IMR-90 (cell line): ENCODE measurements at regions not wholly inside any gene's neighbourhood (a gene's known extent, or its start where the extent isn't known, plus 50 kb on each side); places are given as distances from the start of the nearest gene placed in this dataset.

Experiments
- ATAC-seq: fragments of 200-7000 bp; cut with Tn5 transposase; 2 replicates; pipeline ENCODE4 v1.9.1; 2020; ENCODE audit warnings: low read depth, mild to moderate bottlenecking, moderate library complexity
- BruUV-seq: library from RNA; stranded (reverse); fragments of 400-500 nt; replicated peaks from 2 replicates; lab custom pipeline; 2021; lab: Mats Ljungman, UMichigan
- CTCF ChIA-PET: fragments of 300-600 bp; formaldehyde crosslinking; extraction: SDS; loops from one replicate; lab custom pipeline; 2021; ENCODE audit warnings: antibody characterized with exemption; lab: Yijun Ruan, JAX
- POLR2A ChIA-PET: fragments of 300-600 bp; sonication (Branson Sonifier 250); formaldehyde crosslinking; loops from one replicate; lab custom pipeline; 2022; ENCODE audit warnings: antibody characterized with exemption; ENCODE audit not compliant: unreplicated experiment; lab: Charles Lee
- DNase-seq: peaks from one replicate; pipeline ENCODE4 v3.0.0; 2013
- H2AFZ ChIP-seq: replicated peaks from 2 replicates; pipeline ENCODE3; 2013; ENCODE audit warnings: low read length, mild to moderate bottlenecking; ENCODE audit not compliant: poor library complexity
- H2AK5ac ChIP-seq: 2 replicates; pipeline ENCODE4 v1.6.1; 2013; ENCODE audit warnings: low read depth, low read length, inconsistent platforms
- H2AK9ac ChIP-seq: replicated peaks from 2 replicates; pipeline ENCODE3; 2013; ENCODE audit warnings: mild to moderate bottlenecking, low read depth, low read length, moderate library complexity; ENCODE audit not compliant: poor library complexity
- H2BK120ac ChIP-seq: 2 replicates; pipeline ENCODE4 v1.6.1; 2013; ENCODE audit warnings: low read depth, low read length, inconsistent platforms
- H2BK15ac ChIP-seq: 3 replicates; pipeline ENCODE4 v1.6.1; 2013; ENCODE audit warnings: low read depth, low read length, inconsistent platforms
- H2BK20ac ChIP-seq: 2 replicates; pipeline ENCODE4 v1.6.1; 2013; ENCODE audit warnings: low read depth, mild to moderate bottlenecking, inconsistent platforms, low read length, moderate library complexity
- H2BK5ac ChIP-seq: 2 replicates; pipeline ENCODE4 v1.6.1; 2013; ENCODE audit warnings: mild to moderate bottlenecking, low read depth, low read length, inconsistent platforms; ENCODE audit not compliant: poor library complexity, severe bottlenecking
- H3K14ac ChIP-seq: replicated peaks from 2 replicates; pipeline ENCODE4 v1.6.1; 2013; ENCODE audit warnings: low read depth, low read length, inconsistent platforms
- H3K18ac ChIP-seq: 2 replicates; pipeline ENCODE4 v1.6.1; 2013; ENCODE audit warnings: low read depth, low read length, control low read depth
- H3K23ac ChIP-seq: 2 replicates; pipeline ENCODE4 v1.6.1; 2013; ENCODE audit warnings: low read depth, low read length, inconsistent platforms
- H3K27ac ChIP-seq: 2 replicates; pipeline ENCODE4 v1.5.1; 2013; ENCODE audit warnings: mild to moderate bottlenecking, control low read depth, low read length; ENCODE audit not compliant: insufficient read depth
- H3K27me3 ChIP-seq: 2 replicates; pipeline ENCODE4 v1.6.1; 2013; ENCODE audit warnings: low read length; ENCODE audit not compliant: control insufficient read depth, insufficient read depth
- H3K36me3 ChIP-seq: 2 replicates; pipeline ENCODE4 v1.6.1; 2013; ENCODE audit warnings: low read length, mixed read lengths; ENCODE audit not compliant: control insufficient read depth, insufficient read depth
- H3K4ac ChIP-seq: 2 replicates; pipeline ENCODE4 v1.6.1; 2013; ENCODE audit warnings: low read depth, low read length, inconsistent platforms
- H3K4me1 ChIP-seq: 2 replicates; pipeline ENCODE4 v1.6.1; 2013; ENCODE audit warnings: low read length, mixed read lengths; ENCODE audit not compliant: control insufficient read depth, insufficient read depth
- H3K4me2 ChIP-seq: 2 replicates; pipeline ENCODE4 v1.6.1; 2013; ENCODE audit warnings: low read depth, mild to moderate bottlenecking, control low read depth, low read length, moderate library complexity
- H3K4me3 ChIP-seq: 2 replicates; pipeline ENCODE4 v1.5.1; 2013; ENCODE audit warnings: low read depth, mild to moderate bottlenecking, control low read depth, low read length, moderate library complexity; ENCODE audit not compliant: insufficient read depth
- H3K56ac ChIP-seq: 2 replicates; pipeline ENCODE4 v1.6.1; 2013; ENCODE audit warnings: low read length, inconsistent platforms; ENCODE audit not compliant: insufficient read depth; ENCODE audit errors: extremely low read depth
- H3K79me1 ChIP-seq, 2 experiments: 2 replicates each; pipeline ENCODE4 v1.6.1; 2013; ENCODE audit warnings: low read length in 2 of 2, inconsistent platforms in 1 of 2, low read depth in 1 of 2
- H3K9ac ChIP-seq: 2 replicates; pipeline ENCODE4 v1.6.1; 2013; ENCODE audit warnings: low read depth, low read length, control low read depth
- H3K9me1 ChIP-seq: 2 replicates; pipeline ENCODE4 v1.6.1; 2013; ENCODE audit warnings: low read length, inconsistent platforms; ENCODE audit not compliant: insufficient read depth
- H3K9me3 ChIP-seq: 2 replicates; pipeline ENCODE4 v1.6.1; 2013; ENCODE audit warnings: low read length; ENCODE audit not compliant: control insufficient read depth, insufficient read depth
- H4K20me1 ChIP-seq: 2 replicates; pipeline ENCODE4 v1.6.1; 2013; ENCODE audit warnings: low read length, inconsistent platforms; ENCODE audit not compliant: insufficient read depth
- H4K5ac ChIP-seq: 2 replicates; pipeline ENCODE4 v1.6.1; 2013; ENCODE audit warnings: mild to moderate bottlenecking, low read depth, low read length, control low read depth
- H4K8ac ChIP-seq, 2 experiments: 2 replicates each; pipeline ENCODE4 v1.6.1; 2013; ENCODE audit warnings: low read depth in 2 of 2, low read length in 2 of 2, control low read depth in 1 of 2, inconsistent platforms in 1 of 2
- H4K91ac ChIP-seq: 2 replicates; pipeline ENCODE4 v1.6.1; 2013; ENCODE audit warnings: low read depth, low read length, inconsistent platforms; ENCODE audit not compliant: insufficient read depth
- BHLHE40 ChIP-seq: fragments of 150-350 bp; IDR thresholded peaks from 2 replicates; pipeline ENCODE4 v1.6.1; 2016; ENCODE audit warnings: mild to moderate bottlenecking, low read depth, low read length
- CEBPB ChIP-seq: IDR thresholded peaks from 2 replicates; pipeline ENCODE4 v1.6.1; 2012; ENCODE audit warnings: low read depth, low read length, improper control_type of control experiment
- CHD1 ChIP-seq: IDR thresholded peaks from 2 replicates; pipeline ENCODE4 v1.6.1; 2012; ENCODE audit warnings: low read depth, low read length, improper control_type of control experiment
- ELK1 ChIP-seq: fragments of 150-350 bp; IDR thresholded peaks from 2 replicates; pipeline ENCODE4 v1.6.1; 2016; ENCODE audit warnings: low read depth, mild to moderate bottlenecking, low read length, moderate library complexity, borderline replicate concordance
- FOS ChIP-seq: fragments of 150-350 bp; IDR thresholded peaks from 2 replicates; pipeline ENCODE4 v1.6.1; 2016; ENCODE audit warnings: low read depth, low read length
- MXI1 ChIP-seq: IDR thresholded peaks from 2 replicates; pipeline ENCODE4 v1.6.1; 2012; ENCODE audit warnings: low read depth, mild to moderate bottlenecking, low read length, moderate library complexity, borderline replicate concordance
- NFE2L2 ChIP-seq: fragments of 150-350 bp; IDR thresholded peaks from 2 replicates; pipeline ENCODE4 v1.6.1; 2016; ENCODE audit warnings: low read depth, mild to moderate bottlenecking, low read length
- POLR2A ChIP-seq: IDR thresholded peaks from 2 replicates; pipeline ENCODE4 v1.6.1; 2012; ENCODE audit warnings: mild to moderate bottlenecking, low read depth, low read length
- RAD21 ChIP-seq: IDR thresholded peaks from 2 replicates; pipeline ENCODE4 v1.6.1; 2012; ENCODE audit warnings: low read length, improper control_type of control experiment
- RCOR1 ChIP-seq: IDR thresholded peaks from 2 replicates; pipeline ENCODE4 v1.6.1; 2012; ENCODE audit warnings: mild to moderate bottlenecking, low read length, improper control_type of control experiment; ENCODE audit not compliant: insufficient replicate concordance
- RFX5 ChIP-seq: IDR thresholded peaks from 2 replicates; pipeline ENCODE4 v1.8.0; 2012; ENCODE audit warnings: low read depth, mild to moderate bottlenecking, low read length, moderate library complexity
- SMC3 ChIP-seq: fragments of 150-350 bp; IDR thresholded peaks from 2 replicates; pipeline ENCODE4 v1.6.1; 2016; ENCODE audit warnings: low read depth, mild to moderate bottlenecking, antibody characterized with exemption, low read length, moderate library complexity
- USF2 ChIP-seq: fragments of 150-350 bp; IDR thresholded peaks from 2 replicates; pipeline ENCODE4 v1.6.1; 2017; ENCODE audit warnings: mild to moderate bottlenecking, antibody characterized with exemption, low read length, low read depth
- WGBS, 2 experiments: methylation state at CpG; one replicate each; pipeline versions ENCODE4 v1.1.5 to v1.1.7; 2013; ENCODE audit warnings: missing lambda C conversion rate in 2 of 2; ENCODE audit not compliant: insufficient read length in 1 of 2; ENCODE audit errors: extremely low coverage in 2 of 2; 5-methylcytosine and 5-hydroxymethylcytosine counted together
- dilution Hi-C: fragments of 300-500 bp; cut with HindIII; formaldehyde crosslinking; loops from one replicate; pipeline ENCODE4 v1.14.3; 2018; ENCODE audit warnings: low sequenced_read_pairs; ENCODE audit not compliant: unreplicated experiment
- in situ Hi-C: fragments of 300-500 bp; cut with MboI; formaldehyde crosslinking; loops from 3 replicates; pipeline ENCODE4 v1.14.3; 2019; ENCODE audit warnings: low sequenced_read_pairs, inconsistent platforms, mixed read lengths
- intact Hi-C: fragments of 100-400 bp; cut with micrococcal nuclease; formaldehyde crosslinking; loops from 2 replicates; pipeline ENCODE4 v1.10.0; 2022

- in situ Hi-C loops, result no loop called here
- ChIA-PET CTCF (interaction anchor here (0.9 kb wide), 1 partner anchor 26 kb away, joined by 3 read pairs; no protein-coding TSS in a partner anchor), POLR2A (no interaction called here)
- H3K4ac ChIP-seq, result peak overlapping the region; percentile 89
- no peak overlapping the region for H3K4me2 ChIP-seq
- H4K8ac ChIP-seq, result peak overlapping the region; percentile 59 to 78; a peak in 3 of 4 replicates
- peak overlapping the region; percentile 91; the same call in 1 of the 3 replicates for H2BK15ac ChIP-seq
- peak overlapping the region; percentile 41 for H3K14ac ChIP-seq
- H3K9me3 ChIP-seq, result no peaks in the 10 kb centered on the region
- BruUV-seq, result no TSS peak
- no peak for DNase-seq
- intact Hi-C loops, result no loop called here
- H2AK5ac ChIP-seq, result peak overlapping the region; percentile 95
- peak overlapping the region; percentile 91 for H4K91ac ChIP-seq
- H2BK20ac ChIP-seq, result peak overlapping the region; percentile 90
- no peaks in the 10 kb centered on the region for H3K27me3 ChIP-seq
- H3K23ac ChIP-seq, result peak overlapping the region; percentile 49; the same call in 1 of the 2 replicates
- no peaks in the 10 kb centered on the region for H3K36me3 ChIP-seq
- H2BK5ac ChIP-seq, result peak overlapping the region; percentile 39
- H3K9me1 ChIP-seq, result peaks cover 19% of the 10 kb centered on the region
- H3K79me1 ChIP-seq, result 0 out of 4 replicates have a peak, but pooled peaks cover 0 to 3% of the 10 kb centered on the region in 2 experiments
- TF ChIP-seq CEBPB (no peak), RAD21 (no peak), BHLHE40 (no peak), NFE2L2 (no peak), CHD1 (no peak), ELK1 (no peak), MXI1 (no peak), FOS (no peak), USF2 (no peak), POLR2A (no peak), SMC3 (no peak), RCOR1 (no peak), RFX5 (no peak)
- no peak for ATAC-seq
- H3K9ac ChIP-seq, result no peak overlapping the region
- peak overlapping the region; percentile 10 for H4K5ac ChIP-seq
- H3K4me1 ChIP-seq, result peaks cover 24% of the 10 kb centered on the region
- H3K56ac ChIP-seq, result peak overlapping the region; percentile 32; the same call in 1 of the 2 replicates
- H3K18ac ChIP-seq, result peak overlapping the region; percentile 22
- H4K20me1 ChIP-seq, result no peaks in the 10 kb centered on the region
- dilution Hi-C loops, result no loop called here
- peak overlapping the region; percentile 95 for H2BK120ac ChIP-seq
- H2AK9ac ChIP-seq, result peak overlapping the region; percentile 47
- peak overlapping the region; percentile 59 for H2AFZ ChIP-seq
- no peak overlapping the region; the same call in 1 of the 2 replicates for H3K27ac ChIP-seq
- no peak overlapping the region for H3K4me3 ChIP-seq
- 83% methylated on average over 6 of the region's 18 CpGs; no CpG with 5 or more reads in 1 of the 2 experiments for WGBS, 2 experiments
These were observed 176.3 kb downstream of the ZFP36L2 start for GRCh38 chr2:43049836-43050801.
